ENCODE measurements at regions not wholly inside any gene's neighbourhood (a gene's known extent, or its start where the extent isn't known, plus 50 kb on each side); places are given as distances from the start of the nearest gene placed in this dataset.
A peak's percentile ranks its signal among the peaks of the same experiment; 100 is the strongest.
"Not testable (repeated sequence)": the region's sequence is repeated elsewhere in the genome, so short reads cannot be mapped to it uniquely, and the experiment has no call there.

DNA sequence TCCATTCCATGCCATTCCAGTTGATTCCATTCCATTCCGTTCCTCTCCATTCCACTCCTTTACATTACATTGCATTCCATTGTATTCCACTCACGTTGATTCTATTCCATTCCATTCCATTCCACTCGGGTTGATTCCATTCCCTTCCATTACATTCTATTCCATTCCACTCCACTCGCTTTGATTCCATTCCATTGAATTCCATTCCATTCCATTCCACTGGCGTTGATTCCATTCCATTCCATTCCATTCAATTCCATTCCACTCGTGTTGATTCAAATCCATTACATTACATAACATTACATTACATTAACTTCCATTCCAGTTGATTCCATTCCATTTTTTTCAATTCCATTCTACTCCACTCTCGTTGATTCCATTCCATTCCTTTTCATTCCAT lies 1142.8 kb downstream of the RPIA start:
- Histone ChIP-seq H3K36me3 (no peaks in the 10 kb centered on the region), H4K20me1 (ENCODE audit: low read depth) (no peaks in the 10 kb centered on the region), H3K4me2 (no peak overlapping the region), H3K79me2 (ENCODE audit: low read depth) (no peaks in the 10 kb centered on the region), H3K27ac (no peak overlapping the region), H3K4me3 (no peak overlapping the region), H3K9ac (no peak overlapping the region), H2AFZ (replicated peaks) (no peak overlapping the region), H3K27me3 (no peaks in the 10 kb centered on the region), H3K4me1 (no peaks in the 10 kb centered on the region), H3K9me3 (ENCODE audit: low read depth) (peaks cover 7% of the 10 kb centered on the region), H3F3A (ENCODE audit: low read depth) (no peaks in the 10 kb centered on the region)
- H3K27ac Mint-ChIP-seq: no peak overlapping the region
- DNase-seq (ENCODE audit: low spot score): no peak
- H3K9me3 Mint-ChIP-seq: peaks cover 20% of the 10 kb centered on the region
- H3K36me3 Mint-ChIP-seq: peaks cover 6% of the 10 kb centered on the region
- peaks cover 11% of the 10 kb centered on the region for H3K27me3 Mint-ChIP-seq (ENCODE audit: insufficient read depth, low read depth)
- no peaks in the 10 kb centered on the region for H3K4me1 Mint-ChIP-seq
- H3K4me3 Mint-ChIP-seq: no peak overlapping the region
- TF ChIP-seq EZH2phosphoT487 (IDR thresholded peaks at IDR 0.05): no peak
- TF ChIP-seq EZH2 (IDR thresholded peaks at IDR 0.05): no peak
- TF ChIP-seq CTCF (IDR thresholded peaks at IDR 0.05): no peak

DNA sequence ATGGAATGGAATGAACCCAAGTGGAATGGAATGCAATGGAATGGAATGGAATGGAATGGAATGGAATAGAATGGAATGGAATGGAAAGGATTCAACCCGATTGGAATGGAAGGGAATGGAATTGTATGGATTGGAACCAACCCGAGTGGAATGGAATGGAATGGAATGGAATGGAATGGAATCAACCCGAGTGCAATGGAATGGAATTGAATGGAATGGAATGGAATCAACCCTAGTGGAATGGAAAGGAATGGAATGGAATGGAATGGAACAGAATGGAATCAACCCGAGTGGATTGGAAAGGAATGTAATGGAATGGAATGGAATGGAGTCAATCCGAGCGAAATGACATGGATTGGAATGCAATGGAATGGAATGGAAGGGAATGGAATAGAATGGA lies 1144.9 kb downstream of the RPIA start:
- not testable (repeated sequence) for H3K27ac ChIP-seq; H3K4me3 ChIP-seq; H3K79me2 ChIP-seq (ENCODE audit: low read depth); H3K4me2 ChIP-seq; H3F3A ChIP-seq (ENCODE audit: low read depth); H4K20me1 ChIP-seq (ENCODE audit: low read depth); H3K27ac Mint-ChIP-seq; H3K4me1 ChIP-seq; H2AFZ ChIP-seq (replicated peaks); H3K9ac ChIP-seq; H3K36me3 Mint-ChIP-seq; H3K27me3 ChIP-seq; H3K36me3 ChIP-seq; H3K4me1 Mint-ChIP-seq
- H3K27me3 Mint-ChIP-seq (ENCODE audit: insufficient read depth, low read depth): peaks cover 16% of the 10 kb centered on the region
- peak overlapping the region; percentile 0 for H3K4me3 Mint-ChIP-seq
- peak; percentile 42 for DNase-seq (ENCODE audit: low spot score)
- H3K9me3 ChIP-seq (ENCODE audit: low read depth): peaks cover 13% of the 10 kb centered on the region
- peaks cover 24% of the 10 kb centered on the region for H3K9me3 Mint-ChIP-seq

DNA sequence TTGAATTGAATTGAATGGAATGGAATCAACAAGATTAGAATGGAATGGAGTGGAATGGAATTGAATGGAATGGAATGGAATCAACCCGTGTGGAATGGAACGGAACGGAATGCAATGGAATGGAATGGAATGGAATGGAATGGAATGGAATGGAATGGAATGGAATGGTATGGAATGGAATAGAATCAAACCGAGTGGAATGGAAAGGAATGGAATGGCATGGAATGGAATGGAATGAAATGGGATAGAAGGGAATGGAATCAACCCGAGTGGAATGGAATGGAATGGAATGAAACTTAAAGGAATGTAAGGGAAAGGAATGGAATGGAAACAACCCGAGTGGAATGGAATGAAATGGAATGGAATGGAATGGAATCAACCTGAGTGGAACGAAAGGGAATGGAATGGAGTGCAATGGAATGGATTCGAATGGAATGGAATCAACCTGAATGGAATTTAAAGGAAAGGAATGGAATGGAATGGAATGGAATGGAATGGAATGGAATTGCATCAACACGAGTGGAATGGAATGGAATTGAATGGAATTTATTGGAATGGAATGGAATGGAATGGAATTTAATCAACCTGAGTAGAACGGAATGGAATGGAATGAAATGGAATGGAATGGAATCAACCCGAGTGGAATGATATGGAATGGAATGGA lies 1146.6 kb downstream of the RPIA start:
- Histone ChIP-seq H3K27me3 (no peaks in the 10 kb centered on the region), H2AFZ (replicated peaks) (no peak overlapping the region), H3K9me3 (ENCODE audit: low read depth) (peaks cover 20% of the 10 kb centered on the region), H3F3A (ENCODE audit: low read depth) (no peaks in the 10 kb centered on the region), H3K4me2 (no peak overlapping the region), H3K27ac (no peak overlapping the region), H3K4me3 (no peak overlapping the region), H3K9ac (no peak overlapping the region), H4K20me1 (ENCODE audit: low read depth) (no peaks in the 10 kb centered on the region), H3K79me2 (ENCODE audit: low read depth) (no peaks in the 10 kb centered on the region), H3K36me3 (no peaks in the 10 kb centered on the region), H3K4me1 (no peaks in the 10 kb centered on the region)
- no peak for DNase-seq (ENCODE audit: low spot score)
- Mint-ChIP-seq H3K36me3 (peaks cover 9% of the 10 kb centered on the region), H3K9me3 (peaks cover 38% of the 10 kb centered on the region), H3K27ac (no peak overlapping the region), H3K27me3 (ENCODE audit: insufficient read depth, low read depth) (peaks cover 15% of the 10 kb centered on the region), H3K4me1 (no peaks in the 10 kb centered on the region), H3K4me3 (no peak overlapping the region)
- no peak for TF ChIP-seq CTCF (IDR thresholded peaks at IDR 0.05)
- no peak for TF ChIP-seq EZH2phosphoT487 (IDR thresholded peaks at IDR 0.05)
- no peak for TF ChIP-seq EZH2 (IDR thresholded peaks at IDR 0.05)

- not testable (repeated sequence) for H3K27ac ChIP-seq; H3K4me1 ChIP-seq; H3F3A ChIP-seq (ENCODE audit: low read depth); H3K9ac ChIP-seq; H3K27ac Mint-ChIP-seq; H3K4me1 Mint-ChIP-seq; H3K27me3 ChIP-seq; H3K4me3 ChIP-seq; H3K36me3 Mint-ChIP-seq; H3K4me3 Mint-ChIP-seq; H3K36me3 ChIP-seq; H3K4me2 ChIP-seq; DNase-seq (ENCODE audit: low spot score); H3K79me2 ChIP-seq (ENCODE audit: low read depth); H4K20me1 ChIP-seq (ENCODE audit: low read depth); H2AFZ ChIP-seq (replicated peaks)
- Mint-ChIP-seq H3K27me3 (ENCODE audit: insufficient read depth, low read depth) (peaks cover 13% of the 10 kb centered on the region), H3K9me3 (peaks cover 50% of the 10 kb centered on the region)
- H3K9me3 ChIP-seq (ENCODE audit: low read depth): peaks cover 39% of the 10 kb centered on the region
These were observed 1148.7 kb downstream of the RPIA start for GRCh38 chr2:89840175-89840574.

DNA sequence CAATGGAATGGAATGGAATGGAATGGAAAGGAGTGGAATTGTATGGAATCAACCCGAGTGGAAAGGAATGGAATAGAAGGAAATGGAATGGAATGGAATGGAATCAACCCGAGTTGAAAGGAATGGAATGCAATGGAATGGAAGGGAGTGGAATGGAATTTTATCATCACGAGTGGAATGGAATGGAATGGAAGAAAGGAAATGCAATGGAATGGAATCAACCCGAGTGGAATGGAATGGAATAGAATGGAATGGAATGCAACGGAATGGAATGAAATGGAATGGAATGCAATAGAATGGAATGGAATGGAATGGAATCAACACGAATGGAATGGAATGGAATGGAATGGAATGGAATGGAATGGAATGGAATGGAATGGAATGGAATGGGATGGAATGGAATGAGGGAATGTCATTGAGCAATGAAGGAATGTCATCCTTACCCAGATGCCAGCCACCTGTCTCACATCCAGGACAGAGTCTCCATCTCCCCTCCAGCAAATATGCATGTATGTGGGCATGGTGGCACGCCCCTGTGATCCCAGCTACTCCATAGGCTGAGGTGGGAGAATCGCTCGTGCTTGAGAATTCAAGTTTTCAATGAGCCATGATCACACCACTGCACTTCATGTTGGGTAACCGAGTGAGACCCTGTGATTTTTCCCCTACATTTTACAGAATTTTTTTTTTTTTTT lies 1149.5 kb downstream of the RPIA start:
- peaks cover 50% of the 10 kb centered on the region for H3K9me3 Mint-ChIP-seq
- not testable (repeated sequence) for DNase-seq (ENCODE audit: low spot score); H3K4me3 Mint-ChIP-seq; H3K4me1 Mint-ChIP-seq; H3K9ac ChIP-seq; H3K4me2 ChIP-seq; H3K27me3 ChIP-seq; H4K20me1 ChIP-seq (ENCODE audit: low read depth); H3K27ac ChIP-seq; H3K4me3 ChIP-seq; H3K79me2 ChIP-seq (ENCODE audit: low read depth); H3F3A ChIP-seq (ENCODE audit: low read depth); H3K36me3 ChIP-seq; H3K4me1 ChIP-seq; H3K36me3 Mint-ChIP-seq; H2AFZ ChIP-seq (replicated peaks); H3K27ac Mint-ChIP-seq
- H3K9me3 ChIP-seq (ENCODE audit: low read depth): peaks cover 46% of the 10 kb centered on the region
- H3K27me3 Mint-ChIP-seq (ENCODE audit: insufficient read depth, low read depth): peaks cover 13% of the 10 kb centered on the region
